IMR-90 (cell line): ENCODE measurements at regions not wholly inside any gene's neighbourhood (a gene's known extent, or its start where the extent isn't known, plus 50 kb on each side); places are given as distances from the start of the nearest gene placed in this dataset.

Experiments used
- ATAC-seq: fragments of 200-7000 bp; cut with Tn5 transposase; 2 replicates; pipeline ENCODE4 v1.9.1; 2020; ENCODE audit warnings: low read depth, mild to moderate bottlenecking, moderate library complexity
- BruUV-seq: library from RNA; stranded (reverse); fragments of 400-500 nt; replicated peaks from 2 replicates; lab custom pipeline; 2021; lab: Mats Ljungman, UMichigan
- CTCF ChIA-PET: fragments of 300-600 bp; formaldehyde crosslinking; extraction: SDS; loops from one replicate; lab custom pipeline; 2021; ENCODE audit warnings: antibody characterized with exemption; lab: Yijun Ruan, JAX
- POLR2A ChIA-PET: fragments of 300-600 bp; sonication (Branson Sonifier 250); formaldehyde crosslinking; loops from one replicate; lab custom pipeline; 2022; ENCODE audit warnings: antibody characterized with exemption; ENCODE audit not compliant: unreplicated experiment; lab: Charles Lee
- DNase-seq: peaks from one replicate; pipeline ENCODE4 v3.0.0; 2013
- H2AFZ ChIP-seq: replicated peaks from 2 replicates; pipeline ENCODE3; 2013; ENCODE audit warnings: low read length, mild to moderate bottlenecking; ENCODE audit not compliant: poor library complexity
- H2AK5ac ChIP-seq: 2 replicates; pipeline ENCODE4 v1.6.1; 2013; ENCODE audit warnings: low read depth, low read length, inconsistent platforms
- H2AK9ac ChIP-seq: replicated peaks from 2 replicates; pipeline ENCODE3; 2013; ENCODE audit warnings: mild to moderate bottlenecking, low read depth, low read length, moderate library complexity; ENCODE audit not compliant: poor library complexity
- H2BK120ac ChIP-seq: 2 replicates; pipeline ENCODE4 v1.6.1; 2013; ENCODE audit warnings: low read depth, low read length, inconsistent platforms
- H2BK15ac ChIP-seq: 3 replicates; pipeline ENCODE4 v1.6.1; 2013; ENCODE audit warnings: low read depth, low read length, inconsistent platforms
- H2BK20ac ChIP-seq: 2 replicates; pipeline ENCODE4 v1.6.1; 2013; ENCODE audit warnings: low read depth, mild to moderate bottlenecking, inconsistent platforms, low read length, moderate library complexity
- H2BK5ac ChIP-seq: 2 replicates; pipeline ENCODE4 v1.6.1; 2013; ENCODE audit warnings: mild to moderate bottlenecking, low read depth, low read length, inconsistent platforms; ENCODE audit not compliant: poor library complexity, severe bottlenecking
- H3K14ac ChIP-seq: replicated peaks from 2 replicates; pipeline ENCODE4 v1.6.1; 2013; ENCODE audit warnings: low read depth, low read length, inconsistent platforms
- H3K18ac ChIP-seq: 2 replicates; pipeline ENCODE4 v1.6.1; 2013; ENCODE audit warnings: low read depth, low read length, control low read depth
- H3K23ac ChIP-seq: 2 replicates; pipeline ENCODE4 v1.6.1; 2013; ENCODE audit warnings: low read depth, low read length, inconsistent platforms
- H3K27ac ChIP-seq: 2 replicates; pipeline ENCODE4 v1.5.1; 2013; ENCODE audit warnings: mild to moderate bottlenecking, control low read depth, low read length; ENCODE audit not compliant: insufficient read depth
- H3K27me3 ChIP-seq: 2 replicates; pipeline ENCODE4 v1.6.1; 2013; ENCODE audit warnings: low read length; ENCODE audit not compliant: control insufficient read depth, insufficient read depth
- H3K36me3 ChIP-seq: 2 replicates; pipeline ENCODE4 v1.6.1; 2013; ENCODE audit warnings: low read length, mixed read lengths; ENCODE audit not compliant: control insufficient read depth, insufficient read depth
- H3K4ac ChIP-seq: 2 replicates; pipeline ENCODE4 v1.6.1; 2013; ENCODE audit warnings: low read depth, low read length, inconsistent platforms
- H3K4me1 ChIP-seq: 2 replicates; pipeline ENCODE4 v1.6.1; 2013; ENCODE audit warnings: low read length, mixed read lengths; ENCODE audit not compliant: control insufficient read depth, insufficient read depth
- H3K4me2 ChIP-seq: 2 replicates; pipeline ENCODE4 v1.6.1; 2013; ENCODE audit warnings: low read depth, mild to moderate bottlenecking, control low read depth, low read length, moderate library complexity
- H3K4me3 ChIP-seq: 2 replicates; pipeline ENCODE4 v1.5.1; 2013; ENCODE audit warnings: low read depth, mild to moderate bottlenecking, control low read depth, low read length, moderate library complexity; ENCODE audit not compliant: insufficient read depth
- H3K56ac ChIP-seq: 2 replicates; pipeline ENCODE4 v1.6.1; 2013; ENCODE audit warnings: low read length, inconsistent platforms; ENCODE audit not compliant: insufficient read depth; ENCODE audit errors: extremely low read depth
- H3K79me1 ChIP-seq, 2 experiments: 2 replicates each; pipeline ENCODE4 v1.6.1; 2013; ENCODE audit warnings: low read length in 2 of 2, inconsistent platforms in 1 of 2, low read depth in 1 of 2
- H3K9ac ChIP-seq: 2 replicates; pipeline ENCODE4 v1.6.1; 2013; ENCODE audit warnings: low read depth, low read length, control low read depth
- H3K9me1 ChIP-seq: 2 replicates; pipeline ENCODE4 v1.6.1; 2013; ENCODE audit warnings: low read length, inconsistent platforms; ENCODE audit not compliant: insufficient read depth
- H3K9me3 ChIP-seq: 2 replicates; pipeline ENCODE4 v1.6.1; 2013; ENCODE audit warnings: low read length; ENCODE audit not compliant: control insufficient read depth, insufficient read depth
- H4K20me1 ChIP-seq: 2 replicates; pipeline ENCODE4 v1.6.1; 2013; ENCODE audit warnings: low read length, inconsistent platforms; ENCODE audit not compliant: insufficient read depth
- H4K5ac ChIP-seq: 2 replicates; pipeline ENCODE4 v1.6.1; 2013; ENCODE audit warnings: mild to moderate bottlenecking, low read depth, low read length, control low read depth
- H4K8ac ChIP-seq, 2 experiments: 2 replicates each; pipeline ENCODE4 v1.6.1; 2013; ENCODE audit warnings: low read depth in 2 of 2, low read length in 2 of 2, control low read depth in 1 of 2, inconsistent platforms in 1 of 2
- H4K91ac ChIP-seq: 2 replicates; pipeline ENCODE4 v1.6.1; 2013; ENCODE audit warnings: low read depth, low read length, inconsistent platforms; ENCODE audit not compliant: insufficient read depth
- CHD1 ChIP-seq: IDR thresholded peaks from 2 replicates; pipeline ENCODE4 v1.6.1; 2012; ENCODE audit warnings: low read depth, low read length, improper control_type of control experiment
- CTCF ChIP-seq: conservative IDR thresholded peaks from 2 replicates; pipeline ENCODE4 v1.5.1; 2012; ENCODE audit warnings: mild to moderate bottlenecking, low read depth, low read length, improper control_type of control experiment
- ELK1 ChIP-seq: fragments of 150-350 bp; IDR thresholded peaks from 2 replicates; pipeline ENCODE4 v1.6.1; 2016; ENCODE audit warnings: low read depth, mild to moderate bottlenecking, low read length, moderate library complexity, borderline replicate concordance
- FOS ChIP-seq: fragments of 150-350 bp; IDR thresholded peaks from 2 replicates; pipeline ENCODE4 v1.6.1; 2016; ENCODE audit warnings: low read depth, low read length
- MAFK ChIP-seq: IDR thresholded peaks from 2 replicates; pipeline ENCODE4 v1.6.1; 2012; ENCODE audit warnings: low read depth, low read length, improper control_type of control experiment
- MAZ ChIP-seq: IDR thresholded peaks from 2 replicates; pipeline ENCODE4 v1.6.1; 2012; ENCODE audit warnings: low read depth, mild to moderate bottlenecking, low read length, improper control_type of control experiment, moderate library complexity, borderline replicate concordance
- MXI1 ChIP-seq: IDR thresholded peaks from 2 replicates; pipeline ENCODE4 v1.6.1; 2012; ENCODE audit warnings: low read depth, mild to moderate bottlenecking, low read length, moderate library complexity, borderline replicate concordance
- NFE2L2 ChIP-seq: fragments of 150-350 bp; IDR thresholded peaks from 2 replicates; pipeline ENCODE4 v1.6.1; 2016; ENCODE audit warnings: low read depth, mild to moderate bottlenecking, low read length
- POLR2A ChIP-seq: IDR thresholded peaks from 2 replicates; pipeline ENCODE4 v1.6.1; 2012; ENCODE audit warnings: mild to moderate bottlenecking, low read depth, low read length
- RAD21 ChIP-seq: IDR thresholded peaks from 2 replicates; pipeline ENCODE4 v1.6.1; 2012; ENCODE audit warnings: low read length, improper control_type of control experiment
- dilution Hi-C: fragments of 300-500 bp; cut with HindIII; formaldehyde crosslinking; loops from one replicate; pipeline ENCODE4 v1.14.3; 2018; ENCODE audit warnings: low sequenced_read_pairs; ENCODE audit not compliant: unreplicated experiment
- in situ Hi-C: fragments of 300-500 bp; cut with MboI; formaldehyde crosslinking; loops from 3 replicates; pipeline ENCODE4 v1.14.3; 2019; ENCODE audit warnings: low sequenced_read_pairs, inconsistent platforms, mixed read lengths
- intact Hi-C: fragments of 100-400 bp; cut with micrococcal nuclease; formaldehyde crosslinking; loops from 2 replicates; pipeline ENCODE4 v1.10.0; 2022
- TF ChIP-seq, protein P1 (sequence below): fragments of 150-350 bp; IDR thresholded peaks from 2 replicates; pipeline ENCODE4 v1.6.1; 2017; ENCODE audit warnings: mild to moderate bottlenecking, antibody characterized with exemption, low read length, low read depth

GRCh38 chr1:60709426-60709825 is 372.9 kb upstream of the NFIA start:
- Histone ChIP-seq H4K91ac (no peak overlapping the region), H3K56ac (no peak overlapping the region), H3K9ac (no peak overlapping the region), H3K4me2 (no peak overlapping the region), H2AK9ac (no peak overlapping the region), H3K23ac (no peak overlapping the region), H2AFZ (no peak overlapping the region), H3K18ac (no peak overlapping the region), H3K14ac (no peak overlapping the region), H3K9me3 (peaks cover 11% of the 10 kb centered on the region), H2BK5ac (no peak overlapping the region), H3K27ac (no peak overlapping the region), H4K5ac (no peak overlapping the region), H3K4me3 (no peak overlapping the region), H3K4ac (no peak overlapping the region), H3K79me1 (no peaks in the 10 kb centered on the region), H3K9me1 (no peaks in the 10 kb centered on the region), H2BK20ac (no peak overlapping the region), H2BK120ac (no peak overlapping the region), H2AK5ac (no peak overlapping the region), H4K20me1 (no peaks in the 10 kb centered on the region), H3K36me3 (no peaks in the 10 kb centered on the region), H4K8ac (no peak overlapping the region), H2BK15ac (no peak overlapping the region), H3K4me1 (no peaks in the 10 kb centered on the region), H3K27me3 (no peaks in the 10 kb centered on the region)
- BruUV-seq = no TSS peak
- in situ Hi-C loops (no loop called here), intact Hi-C loops (no loop called here), dilution Hi-C loops (no loop called here)
- CTCF ChIA-PET = no interaction called here
- no peak for DNase-seq
- POLR2A ChIA-PET = no interaction called here
- TF ChIP-seq RAD21 (no peak), POLR2A (no peak), CHD1 (no peak), CTCF (no peak), ELK1 (no peak), MAFK (no peak), MAZ (no peak), NFE2L2 (no peak), MXI1 (no peak), FOS (no peak)
- TF ChIP-seq, protein P1, sequence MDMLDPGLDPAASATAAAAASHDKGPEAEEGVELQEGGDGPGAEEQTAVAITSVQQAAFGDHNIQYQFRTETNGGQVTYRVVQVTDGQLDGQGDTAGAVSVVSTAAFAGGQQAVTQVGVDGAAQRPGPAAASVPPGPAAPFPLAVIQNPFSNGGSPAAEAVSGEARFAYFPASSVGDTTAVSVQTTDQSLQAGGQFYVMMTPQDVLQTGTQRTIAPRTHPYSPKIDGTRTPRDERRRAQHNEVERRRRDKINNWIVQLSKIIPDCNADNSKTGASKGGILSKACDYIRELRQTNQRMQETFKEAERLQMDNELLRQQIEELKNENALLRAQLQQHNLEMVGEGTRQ = no peak
- no peak for ATAC-seq
